ENCODE measurements at regions not wholly inside any gene's neighbourhood (a gene's known extent, or its start where the extent isn't known, plus 50 kb on each side); places are given as distances from the start of the nearest gene placed in this dataset.

DNA sequence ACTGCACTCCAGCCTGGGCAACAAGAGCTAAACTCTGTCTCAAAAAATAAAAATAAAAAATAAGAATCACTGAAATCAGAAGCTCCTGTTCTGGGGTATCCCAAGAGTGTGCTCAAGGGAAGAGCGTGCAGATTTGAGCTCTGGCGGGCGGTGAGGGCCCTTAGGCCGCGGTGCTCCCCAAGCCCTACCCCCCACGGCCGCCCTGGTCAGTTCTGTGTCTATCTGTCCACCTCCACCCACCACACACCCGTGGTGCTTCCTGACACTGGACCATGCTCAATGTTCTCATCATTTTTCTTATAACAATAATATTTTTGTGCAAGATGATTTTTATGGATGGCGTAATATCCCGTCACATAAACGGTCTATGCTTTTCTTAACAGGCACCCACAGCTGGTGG, 71.1 kb downstream of the RTL6 start:
- no peaks in the 10 kb centered on the region for H3F3A ChIP-seq (ENCODE audit: insufficient read depth, low read length, poor library complexity, severe bottlenecking)
- H3K79me2 ChIP-seq (replicated peaks; ENCODE audit: insufficient read depth, low read length), result no peaks in the 10 kb centered on the region
- no peaks in the 10 kb centered on the region for H3K9me3 ChIP-seq (ENCODE audit: low read length)
- no peak for TF ChIP-seq RAD21 (conservative IDR thresholded peaks at IDR 0.05)
- no peak for TF ChIP-seq MXI1 (conservative IDR thresholded peaks at IDR 0.05; ENCODE audit: poor library complexity, severe bottlenecking)
- TF ChIP-seq EP300 (conservative IDR thresholded peaks at IDR 0.05; ENCODE audit: poor library complexity, severe bottlenecking), result no peak
- no peak for TF ChIP-seq SMC3 (conservative IDR thresholded peaks at IDR 0.05; ENCODE audit: poor library complexity)
- no peak for TF ChIP-seq TAF1 (IDR thresholded peaks at IDR 0.05; ENCODE audit: low read depth)
- no peak for TF ChIP-seq EZH2 (IDR thresholded peaks at IDR 0.05; ENCODE audit: borderline replicate concordance, insufficient read depth, low read length, poor library complexity, severe bottlenecking)
- no peak for TF ChIP-seq POLR2AphosphoS5 (IDR thresholded peaks at IDR 0.05)
- TF ChIP-seq, protein P1, sequence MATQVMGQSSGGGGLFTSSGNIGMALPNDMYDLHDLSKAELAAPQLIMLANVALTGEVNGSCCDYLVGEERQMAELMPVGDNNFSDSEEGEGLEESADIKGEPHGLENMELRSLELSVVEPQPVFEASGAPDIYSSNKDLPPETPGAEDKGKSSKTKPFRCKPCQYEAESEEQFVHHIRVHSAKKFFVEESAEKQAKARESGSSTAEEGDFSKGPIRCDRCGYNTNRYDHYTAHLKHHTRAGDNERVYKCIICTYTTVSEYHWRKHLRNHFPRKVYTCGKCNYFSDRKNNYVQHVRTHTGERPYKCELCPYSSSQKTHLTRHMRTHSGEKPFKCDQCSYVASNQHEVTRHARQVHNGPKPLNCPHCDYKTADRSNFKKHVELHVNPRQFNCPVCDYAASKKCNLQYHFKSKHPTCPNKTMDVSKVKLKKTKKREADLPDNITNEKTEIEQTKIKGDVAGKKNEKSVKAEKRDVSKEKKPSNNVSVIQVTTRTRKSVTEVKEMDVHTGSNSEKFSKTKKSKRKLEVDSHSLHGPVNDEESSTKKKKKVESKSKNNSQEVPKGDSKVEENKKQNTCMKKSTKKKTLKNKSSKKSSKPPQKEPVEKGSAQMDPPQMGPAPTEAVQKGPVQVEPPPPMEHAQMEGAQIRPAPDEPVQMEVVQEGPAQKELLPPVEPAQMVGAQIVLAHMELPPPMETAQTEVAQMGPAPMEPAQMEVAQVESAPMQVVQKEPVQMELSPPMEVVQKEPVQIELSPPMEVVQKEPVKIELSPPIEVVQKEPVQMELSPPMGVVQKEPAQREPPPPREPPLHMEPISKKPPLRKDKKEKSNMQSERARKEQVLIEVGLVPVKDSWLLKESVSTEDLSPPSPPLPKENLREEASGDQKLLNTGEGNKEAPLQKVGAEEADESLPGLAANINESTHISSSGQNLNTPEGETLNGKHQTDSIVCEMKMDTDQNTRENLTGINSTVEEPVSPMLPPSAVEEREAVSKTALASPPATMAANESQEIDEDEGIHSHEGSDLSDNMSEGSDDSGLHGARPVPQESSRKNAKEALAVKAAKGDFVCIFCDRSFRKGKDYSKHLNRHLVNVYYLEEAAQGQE (IDR thresholded peaks at IDR 0.05; ENCODE audit: borderline replicate concordance), result no peak
- TF ChIP-seq, protein P2, sequence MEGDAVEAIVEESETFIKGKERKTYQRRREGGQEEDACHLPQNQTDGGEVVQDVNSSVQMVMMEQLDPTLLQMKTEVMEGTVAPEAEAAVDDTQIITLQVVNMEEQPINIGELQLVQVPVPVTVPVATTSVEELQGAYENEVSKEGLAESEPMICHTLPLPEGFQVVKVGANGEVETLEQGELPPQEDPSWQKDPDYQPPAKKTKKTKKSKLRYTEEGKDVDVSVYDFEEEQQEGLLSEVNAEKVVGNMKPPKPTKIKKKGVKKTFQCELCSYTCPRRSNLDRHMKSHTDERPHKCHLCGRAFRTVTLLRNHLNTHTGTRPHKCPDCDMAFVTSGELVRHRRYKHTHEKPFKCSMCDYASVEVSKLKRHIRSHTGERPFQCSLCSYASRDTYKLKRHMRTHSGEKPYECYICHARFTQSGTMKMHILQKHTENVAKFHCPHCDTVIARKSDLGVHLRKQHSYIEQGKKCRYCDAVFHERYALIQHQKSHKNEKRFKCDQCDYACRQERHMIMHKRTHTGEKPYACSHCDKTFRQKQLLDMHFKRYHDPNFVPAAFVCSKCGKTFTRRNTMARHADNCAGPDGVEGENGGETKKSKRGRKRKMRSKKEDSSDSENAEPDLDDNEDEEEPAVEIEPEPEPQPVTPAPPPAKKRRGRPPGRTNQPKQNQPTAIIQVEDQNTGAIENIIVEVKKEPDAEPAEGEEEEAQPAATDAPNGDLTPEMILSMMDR (IDR thresholded peaks at IDR 0.05; ENCODE audit: poor library complexity, severe bottlenecking), result no peak
- H3K27me3 ChIP-seq (ENCODE audit: insufficient read depth, low read depth, low read length), result no peaks in the 10 kb centered on the region
- no peak overlapping the region for H3K4me2 ChIP-seq (ENCODE audit: low read length)
- H4K20me1 ChIP-seq (ENCODE audit: insufficient read depth), result no peaks in the 10 kb centered on the region
- H2AFZ ChIP-seq (ENCODE audit: low read depth, low read length), result no peak overlapping the region
- H3K9ac ChIP-seq (ENCODE audit: low read length), result peak overlapping the region; percentile 54
- no peaks in the 10 kb centered on the region for H3K36me3 ChIP-seq (ENCODE audit: insufficient read depth, low read length)
- no peak overlapping the region for H3K4me3 ChIP-seq (ENCODE audit: low read length)
- peak overlapping the region; percentile 86 for H3K27ac ChIP-seq (ENCODE audit: low read length)
- H3K9me2 ChIP-seq (ENCODE audit: insufficient read depth, low read length), result no peaks in the 10 kb centered on the region

DNA sequence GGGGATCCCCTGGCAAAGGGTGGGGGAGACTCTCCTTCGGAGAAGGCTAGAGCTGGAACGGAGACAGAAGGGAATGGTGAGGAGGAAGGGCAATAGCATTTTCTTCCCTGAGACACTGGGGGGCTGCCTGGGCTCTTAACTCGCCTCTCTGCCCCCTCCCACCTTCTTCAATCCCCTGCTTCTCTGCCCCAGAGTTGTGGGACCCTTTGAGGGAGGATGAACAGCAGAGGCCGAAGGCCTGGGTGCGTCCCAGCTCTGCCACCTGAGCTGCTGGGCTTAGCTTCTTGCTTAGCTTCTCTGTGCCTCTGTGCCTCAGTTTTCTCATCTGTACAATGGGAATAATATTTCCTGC, 72.4 kb downstream of the RTL6 start:
- no peaks in the 10 kb centered on the region for H3K36me3 ChIP-seq (ENCODE audit: insufficient read depth, low read length)
- no peaks in the 10 kb centered on the region for H3K9me2 ChIP-seq (ENCODE audit: insufficient read depth, low read length)
- no peak overlapping the region for H3K9ac ChIP-seq (ENCODE audit: low read length)
- TF ChIP-seq TAF1 (IDR thresholded peaks at IDR 0.05; ENCODE audit: low read depth) (no peak), EP300 (conservative IDR thresholded peaks at IDR 0.05; ENCODE audit: poor library complexity, severe bottlenecking) (no peak), EZH2 (IDR thresholded peaks at IDR 0.05; ENCODE audit: borderline replicate concordance, insufficient read depth, low read length, poor library complexity, severe bottlenecking) (no peak), POLR2AphosphoS5 (IDR thresholded peaks at IDR 0.05) (no peak), RAD21 (conservative IDR thresholded peaks at IDR 0.05) (no peak), MXI1 (conservative IDR thresholded peaks at IDR 0.05; ENCODE audit: poor library complexity, severe bottlenecking) (no peak), SMC3 (conservative IDR thresholded peaks at IDR 0.05; ENCODE audit: poor library complexity) (no peak)
- TF ChIP-seq, protein P2 (IDR thresholded peaks at IDR 0.05; ENCODE audit: poor library complexity, severe bottlenecking), result no peak
- TF ChIP-seq, protein P1 (IDR thresholded peaks at IDR 0.05; ENCODE audit: borderline replicate concordance), result no peak
- no peaks in the 10 kb centered on the region for H3K9me3 ChIP-seq (ENCODE audit: low read length)
- H3K27ac ChIP-seq (ENCODE audit: low read length), result no peak overlapping the region
- no peak overlapping the region for H3K4me3 ChIP-seq (ENCODE audit: low read length)
- no peaks in the 10 kb centered on the region for H3F3A ChIP-seq (ENCODE audit: insufficient read depth, low read length, poor library complexity, severe bottlenecking)
- H2AFZ ChIP-seq (ENCODE audit: low read depth, low read length), result no peak overlapping the region
- no peak overlapping the region for H3K4me2 ChIP-seq (ENCODE audit: low read length)
- no peaks in the 10 kb centered on the region for H4K20me1 ChIP-seq (ENCODE audit: insufficient read depth)
- H3K79me2 ChIP-seq (replicated peaks; ENCODE audit: insufficient read depth, low read length), result no peaks in the 10 kb centered on the region
- H3K27me3 ChIP-seq (ENCODE audit: insufficient read depth, low read depth, low read length), result no peaks in the 10 kb centered on the region
